HepG2 (cell line): ENCODE measurements at regions not wholly inside any gene's neighbourhood (a gene's known extent, or its start where the extent isn't known, plus 50 kb on each side); places are given as distances from the start of the nearest gene placed in this dataset.

Experiments used
- ATAC-seq: fragments of 200-7000 bp; cut with Tn5 transposase; 3 replicates; pipeline ENCODE4 v1.9.1; 2020; ENCODE audit warnings: mild to moderate bottlenecking, moderate library complexity
- BruUV-seq: library from RNA; stranded (reverse); fragments of 400-500 nt; replicated peaks from 2 replicates; lab custom pipeline; 2021; lab: Mats Ljungman, UMichigan
- CTCF ChIA-PET: fragments of 300-600 bp; formaldehyde crosslinking; extraction: SDS; loops from one replicate; lab custom pipeline; 2021; ENCODE audit warnings: low total read pairs, inconsistent platforms, low intra/inter-chr PET ratio; lab: Yijun Ruan, JAX
- POLR2A ChIA-PET: fragments of 350-600 bp; sonication (Branson Sonifier 250); formaldehyde crosslinking; loops from one replicate; lab custom pipeline; 2020; ENCODE audit warnings: antibody characterized with exemption, inconsistent platforms; lab: Yijun Ruan, JAX
- DNase-seq: peaks from one replicate; pipeline ENCODE4 v3.0.0-alpha.2; 2015; ENCODE audit warnings: low spot score
- FAIRE-seq: peaks from 3 replicates; lab custom pipeline; 2011; peaks lifted over from hg19 to GRCh38; lab: Jason Lieb, UNC
- H2AFZ ChIP-seq: one replicate; pipeline ENCODE4 v1.6.1; 2011; ENCODE audit warnings: low read length, inconsistent platforms
- H3K27ac ChIP-seq: fragments of 300-600 bp; 3 replicates; pipeline ENCODE4 v1.8.0; 2011; ENCODE audit warnings: mixed run types, mild to moderate bottlenecking, mixed read lengths, low read length, inconsistent platforms; ENCODE audit not compliant: insufficient read depth; ENCODE audit errors: extremely low read length
- H3K27me3 ChIP-seq, 2 experiments: fragments of 200-600 bp in 1 of 2; 2 replicates in 1 of 2; 3 replicates in 1 of 2; pipeline versions ENCODE4 v1.6.0 to v1.8.0; 2011; ENCODE audit warnings: low read length in 2 of 2, mild to moderate bottlenecking in 2 of 2, moderate library complexity in 2 of 2, inconsistent platforms in 1 of 2; ENCODE audit not compliant: insufficient read depth in 2 of 2, control insufficient read depth in 1 of 2
- H3K36me3 ChIP-seq, 2 experiments: fragments of 200-600 bp in 1 of 2; replicated peaks in 1 of 2; 2 replicates in 1 of 2; 3 replicates in 1 of 2; pipeline versions ENCODE4 v1.5.1 to v1.8.0; 2011; ENCODE audit warnings: low read length in 2 of 2, inconsistent platforms in 1 of 2; ENCODE audit not compliant: insufficient read depth in 2 of 2, control insufficient read depth in 1 of 2
- H3K4me1 ChIP-seq: 2 replicates; pipeline ENCODE4 v1.5.1; 2012; ENCODE audit warnings: low read length, inconsistent platforms; ENCODE audit not compliant: insufficient read depth
- H3K4me2 ChIP-seq: 2 replicates; pipeline ENCODE4 v1.6.0; 2011; ENCODE audit warnings: low read depth, low read length, inconsistent platforms
- H3K4me3 ChIP-seq, 3 experiments: fragments of 200-600 bp in 1 of 3; sonication (generic), shearing (Covaris generic) in 1 of 3; replicated peaks in 1 of 3; 2 replicates each; pipeline ENCODE4 v1.5.1; 2011 to 2016; ENCODE audit warnings: low read length in 3 of 3, inconsistent platforms in 2 of 3, low read depth in 2 of 3, mild to moderate bottlenecking in 2 of 3, control low read depth in 1 of 3, mixed read lengths in 1 of 3; ENCODE audit not compliant: insufficient read depth in 1 of 3
- H3K79me2 ChIP-seq: one replicate; pipeline ENCODE4 v1.6.1; 2011; ENCODE audit warnings: low read length, inconsistent platforms; ENCODE audit not compliant: insufficient read depth
- H3K9ac ChIP-seq: 2 replicates; pipeline ENCODE4 v1.6.0; 2011; ENCODE audit warnings: mild to moderate bottlenecking, low read depth, low read length, inconsistent platforms; ENCODE audit not compliant: insufficient read depth
- H3K9me3 ChIP-seq: 2 replicates; pipeline ENCODE4 v1.5.1; 2012; ENCODE audit warnings: mild to moderate bottlenecking, low read length
- H4K20me1 ChIP-seq: 2 replicates; pipeline ENCODE4 v1.6.0; 2011; ENCODE audit warnings: inconsistent platforms, mild to moderate bottlenecking, low read length, moderate library complexity; ENCODE audit not compliant: insufficient read depth
- CCDC6 ChIP-seq: sonication (generic); formaldehyde crosslinking; IDR thresholded peaks from 2 replicates; pipeline ENCODE4 v1.8.1; 2022; ENCODE audit warnings: mild to moderate bottlenecking, missing genetic modification reagents, moderate library complexity
- CEBPB ChIP-seq: IDR thresholded peaks from 2 replicates; pipeline ENCODE4 v1.6.1; 2011; ENCODE audit warnings: low read depth, low read length, improper control_type of control experiment, borderline replicate concordance
- EEA1 ChIP-seq: sonication (generic); formaldehyde crosslinking; IDR thresholded peaks from 2 replicates; pipeline ENCODE4 v1.5.1; 2020; ENCODE audit warnings: mild to moderate bottlenecking, missing genetic modification reagents, borderline replicate concordance
- ETV5 ChIP-seq: IDR thresholded peaks from 2 replicates; pipeline ENCODE4 v1.6.1; 2018; ENCODE audit warnings: missing biosample characterization, missing genetic modification reagents, inconsistent platforms, borderline replicate concordance
- FOXA1 ChIP-seq, 2 experiments: fragments of 450-650 bp in 1 of 2; sonication (generic) in 1 of 2; formaldehyde crosslinking in 1 of 2; IDR thresholded peaks; 2 replicates each; pipeline versions ENCODE4 v1.4.0 to v1.6.1; 2016 to 2020; ENCODE audit warnings: missing genetic modification reagents in 1 of 2
- GTF2F1 ChIP-seq: fragments of 150-350 bp; IDR thresholded peaks from 2 replicates; pipeline ENCODE4 v1.6.1; 2014; ENCODE audit warnings: low read length
- HMGXB4 ChIP-seq, 2 experiments: sonication (generic) in 1 of 2; formaldehyde crosslinking in 1 of 2; IDR thresholded peaks; 2 replicates each; pipeline versions ENCODE4 v1.4.0 to v1.6.1; 2018 to 2020; ENCODE audit warnings: missing genetic modification reagents in 2 of 2, borderline replicate concordance in 1 of 2, low read depth in 1 of 2, mild to moderate bottlenecking in 1 of 2, missing biosample characterization in 1 of 2
- HNRNPH1 ChIP-seq: fragments of 200-400 bp; formaldehyde crosslinking; optimal IDR thresholded peaks from 2 replicates; pipeline ENCODE3; 2017; ENCODE audit warnings: mild to moderate bottlenecking, low read depth, low read length
- MAFF ChIP-seq: IDR thresholded peaks from 2 replicates; pipeline ENCODE4 v1.6.1; 2011; ENCODE audit warnings: low read depth, low read length, improper control_type of control experiment
- MAX ChIP-seq: IDR thresholded peaks from 2 replicates; pipeline ENCODE4 v1.6.1; 2012; ENCODE audit warnings: inconsistent platforms
- NR2F2 ChIP-seq: IDR thresholded peaks from 2 replicates; pipeline ENCODE4 v1.6.1; 2012; ENCODE audit warnings: low read depth, inconsistent platforms, borderline replicate concordance
- POLR2G ChIP-seq: fragments of 200-400 bp; formaldehyde crosslinking; IDR thresholded peaks from 2 replicates; pipeline ENCODE4 v1.6.1; 2018; ENCODE audit warnings: mild to moderate bottlenecking, low read depth, low read length, moderate library complexity
- SOX13 ChIP-seq, 3 experiments: fragments of 450-650 bp in 1 of 3; sonication (generic) in 1 of 3; formaldehyde crosslinking in 1 of 3; IDR thresholded peaks in 2 of 3; conservative IDR thresholded peaks in 1 of 3; 2 replicates each; pipeline versions ENCODE4 v1.5.0 to v1.6.1; 2016 to 2020; ENCODE audit warnings: antibody characterized with exemption in 1 of 3, mild to moderate bottlenecking in 1 of 3, missing compliant biosample characterization in 1 of 3, missing genetic modification reagents in 1 of 3, moderate library complexity in 1 of 3
- SOX6 ChIP-seq, 2 experiments: fragments of 450-650 bp in 1 of 2; sonication (generic) in 1 of 2; formaldehyde crosslinking in 1 of 2; IDR thresholded peaks; 2 replicates each; pipeline versions ENCODE4 v1.4.0 to v1.6.1; 2017 to 2020; ENCODE audit warnings: antibody characterized with exemption in 1 of 2, mild to moderate bottlenecking in 1 of 2, missing genetic modification reagents in 1 of 2
- SP140L ChIP-seq: sonication (generic); formaldehyde crosslinking; IDR thresholded peaks from 2 replicates; pipeline ENCODE4 v1.4.0; 2020; ENCODE audit warnings: missing genetic modification reagents, borderline replicate concordance
- TEAD3 ChIP-seq: optimal IDR thresholded peaks from 2 replicates; pipeline ENCODE3; 2016; ENCODE audit warnings: borderline replicate concordance
- ZBTB43 ChIP-seq: sonication (generic); formaldehyde crosslinking; conservative IDR thresholded peaks from 2 replicates; pipeline ENCODE4 v1.4.0; 2020; ENCODE audit warnings: missing genetic modification reagents
- ZFP36L1 ChIP-seq: sonication (generic); formaldehyde crosslinking; IDR thresholded peaks from 2 replicates; pipeline ENCODE4 v1.8.0; 2022; ENCODE audit warnings: mild to moderate bottlenecking, missing genetic modification reagents, moderate library complexity
- ZNF143 ChIP-seq: sonication (generic); formaldehyde crosslinking; IDR thresholded peaks from 2 replicates; pipeline ENCODE4 v1.4.0; 2020; ENCODE audit warnings: missing genetic modification reagents
- ZNF577 ChIP-seq: sonication (generic); formaldehyde crosslinking; IDR thresholded peaks from 2 replicates; pipeline ENCODE4 v1.4.0; 2020; ENCODE audit warnings: mild to moderate bottlenecking, low read depth, missing genetic modification reagents, borderline replicate concordance
- ZNF746 ChIP-seq: sonication (generic); formaldehyde crosslinking; IDR thresholded peaks from 2 replicates; pipeline ENCODE4 v1.8.0; 2022; ENCODE audit warnings: mild to moderate bottlenecking, missing genetic modification reagents
- WGBS: methylation state at CpG from one replicate; pipeline ENCODE4 v1.1.6; 2017; ENCODE audit warnings: low lambda C conversion rate; 5-methylcytosine and 5-hydroxymethylcytosine counted together
- in situ Hi-C: cut with HindIII; loops from 2 replicates; pipeline ENCODE4 v1.10.0; 2017; ENCODE audit warnings: low pct_unique_long_range_greater_than_20kb; ENCODE audit not compliant: extremely low pct_ligation_motif_present
- intact Hi-C: fragments of 100-400 bp; cut with micrococcal nuclease; formaldehyde crosslinking; loops from one replicate; pipeline ENCODE4 v1.10.0; 2022; ENCODE audit not compliant: unreplicated experiment

- H3K36me3 ChIP-seq = no peaks in the 10 kb centered on the region
- H3K79me2 ChIP-seq = no peaks in the 10 kb centered on the region
- no peaks in the 10 kb centered on the region for H4K20me1 ChIP-seq
- 0% methylated on average over 7 of the region's 7 CpGs for WGBS
- FAIRE-seq (peak; percentile 87), DNase-seq (peak; percentile 97), ATAC-seq (peak; percentile 97)
- H2AFZ ChIP-seq = no peak overlapping the region
- ChIA-PET CTCF (no interaction called here), POLR2A (no interaction called here)
- H3K4me2 ChIP-seq = peak overlapping the region; percentile 64
- peak overlapping the region; percentile 76 for H3K27ac ChIP-seq
- no peaks in the 10 kb centered on the region for H3K9me3 ChIP-seq
- intact Hi-C loops (loop anchor here (1.0 kb wide), 1 partner anchor 30 kb away; no protein-coding TSS in a partner anchor), in situ Hi-C loops (loop anchor here (5.0 kb wide), 1 partner anchor 307 kb away; no protein-coding TSS in a partner anchor)
- no TSS peak for BruUV-seq
- H3K27me3 ChIP-seq = no peaks in the 10 kb centered on the region
- H3K4me1 ChIP-seq = peaks cover 42% of the 10 kb centered on the region
- peak overlapping the region in 1 of 3 experiments; percentile 41; a peak in 1 of 6 replicates for H3K4me3 ChIP-seq
- peak overlapping the region; percentile 67 for H3K9ac ChIP-seq
- TF ChIP-seq ZFP36L1 (CRISPR knock-in tag) = no peak
- TF ChIP-seq ZNF577 (CRISPR knock-in tag) = no peak
- TF ChIP-seq CEBPB = peak; percentile 72
- TF ChIP-seq HNRNPH1 = no peak
- TF ChIP-seq ETV5 (CRISPR knock-in tag) = peak; percentile 37; the same call in 1 of the 2 replicates
- no peak for TF ChIP-seq SOX13 (IDR thresholded peaks at IDR 0.05)
- TF ChIP-seq SOX13 (CRISPR knock-in tag; conservative IDR thresholded peaks at IDR 0.05 in 1 of 2, IDR thresholded peaks at IDR 0.05 in 1 of 2) = peak in 1 of 2 experiments; percentile 43; a peak in 2 of 4 replicates
- TF ChIP-seq GTF2F1 = no peak
- no peak for TF ChIP-seq FOXA1 (IDR thresholded peaks at IDR 0.05)
- TF ChIP-seq FOXA1 (CRISPR knock-in tag; IDR thresholded peaks at IDR 0.05) = 0 out of 2 replicates have a peak, but pooled peaks have one; percentile 39
- no peak for TF ChIP-seq SOX6 (IDR thresholded peaks at IDR 0.05)
- TF ChIP-seq SOX6 (CRISPR knock-in tag; IDR thresholded peaks at IDR 0.05) = peak; percentile 53; the same call in 1 of the 2 replicates
- no peak for TF ChIP-seq HMGXB4 (CRISPR knock-in tag; IDR thresholded peaks at IDR 0.05; ENCODE audit: borderline replicate concordance in 1 of 2, low read depth in 1 of 2)
- TF ChIP-seq ZNF746 (CRISPR knock-in tag) = no peak
- no peak for TF ChIP-seq CCDC6 (CRISPR knock-in tag)
- peak; percentile 51; the same call in 1 of the 2 replicates for TF ChIP-seq MAX
- TF ChIP-seq EEA1 = no peak
- TF ChIP-seq ZBTB43 (CRISPR knock-in tag) = no peak
- TF ChIP-seq MAFF = peak; percentile 52
- peak; percentile 74 for TF ChIP-seq TEAD3
- no peak for TF ChIP-seq ZNF143 (CRISPR knock-in tag)
- TF ChIP-seq NR2F2 = peak; percentile 37; the same call in 1 of the 2 replicates
- no peak for TF ChIP-seq POLR2G
- no peak for TF ChIP-seq SP140L (CRISPR knock-in tag)
These were observed 106.4 kb upstream of the SDK1 start for GRCh38 chr7:3194501-3195141.
